Stimulated activated effector memory CD8-positive, alpha-beta T cell treated with anti-CD3 and anti-CD28 coated beads, Interleukin-12 subunit alpha, Interleukin-12 subunit beta, amount 100 ng/mL, for 72 hours (primary cell): ENCODE measurements at regions not wholly inside any gene's neighbourhood (a gene's known extent, or its start where the extent isn't known, plus 50 kb on each side); places are given as distances from the start of the nearest gene placed in this dataset.
"Not testable (repeated sequence)": the region's sequence is repeated elsewhere in the genome, so short reads cannot be mapped to it uniquely, and the experiment has no call there.

Experiments
- ATAC-seq: fragments of 150-1000 bp; cut with Tn5 transposase; 2 replicates; pipeline ENCODE4 v1.10.0; 2021
- DNase-seq, 2 donors: peaks; one replicate each; pipeline ENCODE4 v3.0.0; 2021 to 2022; ENCODE audit warnings: low spot score in 2 of 2
- H3K27ac Mint-ChIP-seq: one replicate; pipeline ENCODE4 v1.8.0; 2022; ENCODE audit warnings: mild to moderate bottlenecking, mixed read lengths
- H3K36me3 Mint-ChIP-seq: one replicate; pipeline ENCODE4 v1.8.0; 2022; ENCODE audit warnings: mild to moderate bottlenecking, mixed read lengths
- H3K4me1 Mint-ChIP-seq: one replicate; pipeline ENCODE4 v1.8.0; 2022; ENCODE audit warnings: mixed read lengths
- H3K4me3 Mint-ChIP-seq: one replicate; pipeline ENCODE4 v1.8.0; 2022; ENCODE audit warnings: mild to moderate bottlenecking, mixed read lengths
- H3K9me3 Mint-ChIP-seq: one replicate; pipeline ENCODE4 v1.8.0; 2022; ENCODE audit warnings: mixed read lengths

GRCh38 chr10:65196111-65196510, 1674.9 kb downstream of the REEP3 start:
- Mint-ChIP-seq H3K4me1 (no peaks in the 10 kb centered on the region), H3K27ac (no peak overlapping the region), H3K4me3 (no peak overlapping the region), H3K9me3 (peaks cover 11% of the 10 kb centered on the region), H3K36me3 (no peaks in the 10 kb centered on the region)
- no peak for DNase-seq
- no peak for ATAC-seq

GRCh38 chr10:65197935-65198334, 1676.7 kb downstream of the REEP3 start:
- Mint-ChIP-seq H3K36me3 (no peaks in the 10 kb centered on the region), H3K4me3 (no peak overlapping the region), H3K9me3 (peaks cover 9% of the 10 kb centered on the region), H3K4me1 (no peaks in the 10 kb centered on the region), H3K27ac (no peak overlapping the region)
- no peak for ATAC-seq
- DNase-seq, result no peak

GRCh38 chr10:65201491-65201890, 1680.3 kb downstream of the REEP3 start:
- Mint-ChIP-seq H3K4me1 (no peaks in the 10 kb centered on the region), H3K9me3 (peaks cover 11% of the 10 kb centered on the region), H3K36me3 (no peaks in the 10 kb centered on the region), H3K4me3 (no peak overlapping the region), H3K27ac (no peak overlapping the region)
- DNase-seq, result no peak
- no peak for ATAC-seq

GRCh38 chr10:65204999-65205398, 1683.8 kb downstream of the REEP3 start:
- DNase-seq, result no peak
- no peak for ATAC-seq
- no peak overlapping the region for H3K27ac Mint-ChIP-seq
- H3K4me1 Mint-ChIP-seq, result no peaks in the 10 kb centered on the region
- H3K4me3 Mint-ChIP-seq, result no peak overlapping the region
- H3K36me3 Mint-ChIP-seq, result no peaks in the 10 kb centered on the region
- H3K9me3 Mint-ChIP-seq, result peaks cover 9% of the 10 kb centered on the region

- no peak overlapping the region for H3K27ac Mint-ChIP-seq
- H3K36me3 Mint-ChIP-seq, result no peaks in the 10 kb centered on the region
- ATAC-seq, result no peak
- no peak for DNase-seq
- no peaks in the 10 kb centered on the region for H3K4me1 Mint-ChIP-seq
- no peak overlapping the region for H3K4me3 Mint-ChIP-seq
- peaks cover 10% of the 10 kb centered on the region for H3K9me3 Mint-ChIP-seq
Measured at GRCh38 chr10:65213170-65213569, 1692.0 kb downstream of the REEP3 start.

GRCh38 chr10:65219444-65219843, 1698.2 kb downstream of the REEP3 start:
- no peak for ATAC-seq
- Mint-ChIP-seq H3K36me3 (no peaks in the 10 kb centered on the region), H3K4me1 (no peaks in the 10 kb centered on the region), H3K9me3 (peaks cover 18% of the 10 kb centered on the region), H3K27ac (no peak overlapping the region), H3K4me3 (no peak overlapping the region)
- no peak for DNase-seq

- no peaks in the 10 kb centered on the region for H3K36me3 Mint-ChIP-seq
- no peaks in the 10 kb centered on the region for H3K4me1 Mint-ChIP-seq
- ATAC-seq (no peak), DNase-seq (no peak)
- H3K27ac Mint-ChIP-seq, result no peak overlapping the region
- peaks cover 15% of the 10 kb centered on the region for H3K9me3 Mint-ChIP-seq
- H3K4me3 Mint-ChIP-seq, result no peak overlapping the region
Measured at GRCh38 chr10:65231148-65231547, 1694.7 kb upstream of the LRRTM3 start.

- no peak overlapping the region for H3K4me3 Mint-ChIP-seq
- DNase-seq (no peak), ATAC-seq (no peak)
- H3K27ac Mint-ChIP-seq, result no peak overlapping the region
- peaks cover 10% of the 10 kb centered on the region for H3K9me3 Mint-ChIP-seq
- no peaks in the 10 kb centered on the region for H3K36me3 Mint-ChIP-seq
- H3K4me1 Mint-ChIP-seq, result no peaks in the 10 kb centered on the region
Measured at GRCh38 chr10:65234261-65234660, 1691.6 kb upstream of the LRRTM3 start.

GRCh38 chr10:65235266-65235665, 1690.6 kb upstream of the LRRTM3 start:
- Mint-ChIP-seq H3K4me3 (no peak overlapping the region), H3K4me1 (no peaks in the 10 kb centered on the region), H3K27ac (no peak overlapping the region), H3K9me3 (peaks cover 10% of the 10 kb centered on the region), H3K36me3 (no peaks in the 10 kb centered on the region)
- ATAC-seq, result no peak
- no peak for DNase-seq

GRCh38 chr10:65235846-65236245, 1690.0 kb upstream of the LRRTM3 start:
- H3K4me1 Mint-ChIP-seq, result no peaks in the 10 kb centered on the region
- ATAC-seq (no peak), DNase-seq (no peak)
- peaks cover 9% of the 10 kb centered on the region for H3K9me3 Mint-ChIP-seq
- H3K36me3 Mint-ChIP-seq, result no peaks in the 10 kb centered on the region
- no peak overlapping the region for H3K4me3 Mint-ChIP-seq
- H3K27ac Mint-ChIP-seq, result no peak overlapping the region

- no peak for ATAC-seq
- Mint-ChIP-seq H3K27ac (no peak overlapping the region), H3K4me1 (no peaks in the 10 kb centered on the region)
Measured at GRCh38 chr10:65265451-65265954, 1660.3 kb upstream of the LRRTM3 start.

GRCh38 chr10:65269551-65269950, 1656.3 kb upstream of the LRRTM3 start:
- not testable (repeated sequence) for H3K4me1 Mint-ChIP-seq, H3K36me3 Mint-ChIP-seq, ATAC-seq, H3K4me3 Mint-ChIP-seq, DNase-seq, H3K9me3 Mint-ChIP-seq, H3K27ac Mint-ChIP-seq

More at GRCh38 chr10:65265451-65265954, 1660.3 kb upstream of the LRRTM3 start:
- DNase-seq, result no peak
- peaks cover 9% of the 10 kb centered on the region for H3K9me3 Mint-ChIP-seq
- no peaks in the 10 kb centered on the region for H3K36me3 Mint-ChIP-seq
- H3K4me3 Mint-ChIP-seq, result no peak overlapping the region

- Mint-ChIP-seq H3K4me3 (no peak overlapping the region), H3K27ac (no peak overlapping the region), H3K36me3 (no peaks in the 10 kb centered on the region), H3K9me3 (peaks cover 6% of the 10 kb centered on the region), H3K4me1 (no peaks in the 10 kb centered on the region)
- no peak for DNase-seq
- ATAC-seq, result no peak
Measured at GRCh38 chr10:65270969-65271368, 1654.9 kb upstream of the LRRTM3 start.

- Mint-ChIP-seq H3K4me3 (no peak overlapping the region), H3K36me3 (no peaks in the 10 kb centered on the region), H3K4me1 (no peaks in the 10 kb centered on the region), H3K27ac (no peak overlapping the region), H3K9me3 (peaks cover 7% of the 10 kb centered on the region)
- no peak for ATAC-seq
- DNase-seq, result no peak
Measured at GRCh38 chr10:65273115-65273514, 1652.7 kb upstream of the LRRTM3 start.

- no peak for DNase-seq
- ATAC-seq, result no peak
- Mint-ChIP-seq H3K36me3 (no peaks in the 10 kb centered on the region), H3K4me3 (no peak overlapping the region), H3K27ac (no peak overlapping the region), H3K9me3 (peaks cover 8% of the 10 kb centered on the region), H3K4me1 (no peaks in the 10 kb centered on the region)
Measured at GRCh38 chr10:65275296-65275695, 1650.5 kb upstream of the LRRTM3 start.

GRCh38 chr10:65284495-65285041, 1641.3 kb upstream of the LRRTM3 start:
- no peaks in the 10 kb centered on the region for H3K4me1 Mint-ChIP-seq
- ATAC-seq (no peak), DNase-seq (no peak)
- peaks cover 13% of the 10 kb centered on the region for H3K9me3 Mint-ChIP-seq
- H3K36me3 Mint-ChIP-seq, result no peaks in the 10 kb centered on the region
- H3K4me3 Mint-ChIP-seq, result no peak overlapping the region
- H3K27ac Mint-ChIP-seq, result no peak overlapping the region

GRCh38 chr10:65285726-65286125, 1640.1 kb upstream of the LRRTM3 start:
- not testable (repeated sequence) for ATAC-seq, H3K27ac Mint-ChIP-seq, H3K4me1 Mint-ChIP-seq, H3K36me3 Mint-ChIP-seq, DNase-seq, H3K4me3 Mint-ChIP-seq
- peaks cover 17% of the 10 kb centered on the region for H3K9me3 Mint-ChIP-seq
